ENCODE measurements at regions not wholly inside any gene's neighbourhood (a gene's known extent, or its start where the extent isn't known, plus 50 kb on each side); places are given as distances from the start of the nearest gene placed in this dataset.

DNA sequence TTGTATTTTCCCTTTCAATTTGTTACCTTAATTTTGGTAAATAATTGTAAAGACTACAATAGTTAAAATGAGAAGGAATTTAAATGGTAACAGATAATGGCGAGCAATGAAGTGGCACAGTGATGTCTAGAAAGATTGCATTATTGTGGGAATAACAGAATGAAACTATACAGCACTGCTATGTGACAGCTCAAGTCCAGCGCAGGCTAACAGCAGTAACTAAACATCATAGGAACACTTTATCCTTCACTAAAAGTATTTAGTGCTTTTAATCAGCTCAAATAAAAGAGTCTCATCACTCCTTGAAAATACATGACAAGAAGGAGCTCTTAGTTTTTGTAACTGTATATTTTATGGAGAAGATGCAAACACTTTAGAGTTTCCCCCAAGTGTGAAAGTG, 190.8 kb downstream of the TENT5A start:
- Histone ChIP-seq H3K27ac (peak overlapping the region; percentile 70), H3K9me2 (replicated peaks; ENCODE audit: insufficient read depth) (no peaks in the 10 kb centered on the region), H4K20me1 (ENCODE audit: insufficient read depth, poor library complexity, severe bottlenecking) (no peaks in the 10 kb centered on the region), H3K79me2 (no peaks in the 10 kb centered on the region), H2AFZ (no peak overlapping the region), H3K36me3 (replicated peaks; ENCODE audit: insufficient read depth, low read depth) (no peaks in the 10 kb centered on the region), H3K9me3 (ENCODE audit: low read depth) (no peaks in the 10 kb centered on the region), H3K4me3 (no peak overlapping the region), H3K4me1 (ENCODE audit: insufficient read depth) (peaks cover 10% of the 10 kb centered on the region), H3K27me3 (no peaks in the 10 kb centered on the region), H3K4me2 (peak overlapping the region; percentile 65)
- TF ChIP-seq, protein P1, sequence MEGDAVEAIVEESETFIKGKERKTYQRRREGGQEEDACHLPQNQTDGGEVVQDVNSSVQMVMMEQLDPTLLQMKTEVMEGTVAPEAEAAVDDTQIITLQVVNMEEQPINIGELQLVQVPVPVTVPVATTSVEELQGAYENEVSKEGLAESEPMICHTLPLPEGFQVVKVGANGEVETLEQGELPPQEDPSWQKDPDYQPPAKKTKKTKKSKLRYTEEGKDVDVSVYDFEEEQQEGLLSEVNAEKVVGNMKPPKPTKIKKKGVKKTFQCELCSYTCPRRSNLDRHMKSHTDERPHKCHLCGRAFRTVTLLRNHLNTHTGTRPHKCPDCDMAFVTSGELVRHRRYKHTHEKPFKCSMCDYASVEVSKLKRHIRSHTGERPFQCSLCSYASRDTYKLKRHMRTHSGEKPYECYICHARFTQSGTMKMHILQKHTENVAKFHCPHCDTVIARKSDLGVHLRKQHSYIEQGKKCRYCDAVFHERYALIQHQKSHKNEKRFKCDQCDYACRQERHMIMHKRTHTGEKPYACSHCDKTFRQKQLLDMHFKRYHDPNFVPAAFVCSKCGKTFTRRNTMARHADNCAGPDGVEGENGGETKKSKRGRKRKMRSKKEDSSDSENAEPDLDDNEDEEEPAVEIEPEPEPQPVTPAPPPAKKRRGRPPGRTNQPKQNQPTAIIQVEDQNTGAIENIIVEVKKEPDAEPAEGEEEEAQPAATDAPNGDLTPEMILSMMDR (IDR thresholded peaks at IDR 0.05; ENCODE audit: poor library complexity), result no peak
- TF ChIP-seq EZH2phosphoT487 (IDR thresholded peaks at IDR 0.05; ENCODE audit: low read depth, severe bottlenecking, unreplicated experiment), result no peak
- no peak for DNase-seq (ENCODE audit: low spot score)
- 42% methylated on average over 2 of the region's 2 CpGs for WGBS (ENCODE audit: low lambda C conversion rate, missing lambda C conversion rate)

DNA sequence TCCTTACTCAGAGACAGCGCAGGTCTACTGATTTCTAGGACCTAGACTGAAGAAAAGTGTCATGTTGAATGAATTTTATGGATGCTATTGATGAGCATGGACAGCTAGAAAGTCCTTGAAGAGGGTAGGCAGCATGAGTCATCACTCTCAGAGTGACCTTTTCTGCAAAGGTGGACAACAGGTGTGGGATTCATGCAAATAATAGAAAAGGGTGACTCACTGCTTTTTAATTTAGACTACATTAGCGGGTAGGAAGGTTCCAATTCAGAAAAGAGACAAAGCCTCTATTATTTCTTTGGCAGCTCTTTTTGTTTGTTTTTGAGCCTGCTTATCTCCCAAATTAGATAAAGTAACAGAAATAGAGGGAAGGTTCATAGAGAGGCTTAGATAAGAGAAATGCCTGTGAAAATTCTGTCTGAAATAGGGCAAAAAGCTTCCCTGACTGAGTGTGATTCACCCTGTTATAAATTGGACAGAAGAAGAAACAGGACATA, 191.4 kb downstream of the TENT5A start:
- no peaks in the 10 kb centered on the region for H4K20me1 ChIP-seq (ENCODE audit: insufficient read depth, poor library complexity, severe bottlenecking)
- H3K27me3 ChIP-seq, result no peaks in the 10 kb centered on the region
- peak; percentile 41 for DNase-seq (ENCODE audit: low spot score)
- no peak overlapping the region for H3K4me3 ChIP-seq
- no peaks in the 10 kb centered on the region for H3K9me2 ChIP-seq (replicated peaks; ENCODE audit: insufficient read depth)
- no peaks in the 10 kb centered on the region for H3K79me2 ChIP-seq
- peak overlapping the region; percentile 70 for H3K27ac ChIP-seq
- no peak overlapping the region for H2AFZ ChIP-seq
- H3K36me3 ChIP-seq (replicated peaks; ENCODE audit: insufficient read depth, low read depth), result no peaks in the 10 kb centered on the region
- H3K9me3 ChIP-seq (ENCODE audit: low read depth), result no peaks in the 10 kb centered on the region
- H3K4me2 ChIP-seq, result peak overlapping the region; percentile 65
- H3K4me1 ChIP-seq (ENCODE audit: insufficient read depth), result peaks cover 10% of the 10 kb centered on the region
- TF ChIP-seq EZH2 (IDR thresholded peaks at IDR 0.05; ENCODE audit: borderline replicate concordance) (no peak), EZH2phosphoT487 (IDR thresholded peaks at IDR 0.05; ENCODE audit: low read depth, severe bottlenecking, unreplicated experiment) (no peak)
- TF ChIP-seq, protein P1 (IDR thresholded peaks at IDR 0.05; ENCODE audit: poor library complexity), result no peak
- WGBS (ENCODE audit: low lambda C conversion rate, missing lambda C conversion rate), result 57% methylated on average over 2 of the region's 2 CpGs

DNA sequence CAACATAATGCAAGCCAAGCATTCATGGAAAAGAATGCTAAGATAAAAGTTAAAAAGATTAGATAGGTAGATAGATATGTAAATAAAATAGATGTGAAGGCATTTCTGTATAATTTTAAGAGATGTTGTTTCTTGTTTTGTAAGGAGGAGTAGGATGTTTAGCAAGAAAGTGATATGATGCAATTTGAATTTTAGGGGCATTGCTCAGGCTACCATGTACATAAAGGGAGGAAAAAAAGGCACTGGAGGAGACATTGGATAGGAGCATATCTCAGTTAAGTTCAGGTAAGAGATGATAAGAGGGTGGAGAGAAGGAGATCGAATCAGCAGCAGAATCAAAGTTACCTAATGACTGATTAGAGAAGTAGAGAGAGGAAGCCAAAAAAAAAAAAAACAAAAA, 194.7 kb downstream of the TENT5A start:
- TF ChIP-seq EZH2phosphoT487 (IDR thresholded peaks at IDR 0.05; ENCODE audit: low read depth, severe bottlenecking, unreplicated experiment) (no peak), EZH2 (IDR thresholded peaks at IDR 0.05; ENCODE audit: borderline replicate concordance) (no peak)
- TF ChIP-seq, protein P1 (IDR thresholded peaks at IDR 0.05; ENCODE audit: poor library complexity), result no peak

DNA sequence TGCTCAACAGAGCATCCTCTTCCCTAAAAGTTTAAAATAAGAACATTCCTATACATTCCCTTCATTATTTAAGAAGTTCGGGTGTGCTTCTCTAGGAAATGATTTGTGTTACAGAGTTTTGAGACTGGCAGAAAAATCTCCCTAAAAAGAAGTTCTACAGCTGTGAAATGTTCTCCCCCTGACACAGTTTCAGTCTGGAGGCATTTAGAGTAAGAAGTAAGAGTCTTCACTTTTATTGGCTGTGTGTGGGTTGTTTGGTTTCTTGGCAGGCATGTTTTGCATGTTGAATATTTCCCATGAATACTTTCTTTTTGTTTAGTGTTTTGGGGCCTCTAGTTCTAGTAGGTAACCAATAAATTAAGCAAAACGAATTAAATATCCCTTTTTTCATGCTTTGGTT, 195.9 kb downstream of the TENT5A start:
- H2AFZ ChIP-seq, result no peak overlapping the region

More for the DNA sequence above, 194.7 kb downstream of the TENT5A start:
- Histone ChIP-seq H3K27ac (no peak overlapping the region), H3K36me3 (replicated peaks; ENCODE audit: insufficient read depth, low read depth) (no peaks in the 10 kb centered on the region), H3K4me3 (no peak overlapping the region), H3K4me2 (no peak overlapping the region), H4K20me1 (ENCODE audit: insufficient read depth, poor library complexity, severe bottlenecking) (no peaks in the 10 kb centered on the region), H3K9me3 (ENCODE audit: low read depth) (no peaks in the 10 kb centered on the region), H3K9me2 (replicated peaks; ENCODE audit: insufficient read depth) (no peaks in the 10 kb centered on the region), H3K4me1 (ENCODE audit: insufficient read depth) (peaks cover 5% of the 10 kb centered on the region), H3K27me3 (no peaks in the 10 kb centered on the region), H3K79me2 (no peaks in the 10 kb centered on the region), H2AFZ (no peak overlapping the region)
- DNase-seq (ENCODE audit: low spot score), result no peak
- 95% methylated on average over 1 of the region's 1 CpG for WGBS (ENCODE audit: low lambda C conversion rate, missing lambda C conversion rate)

More for the DNA sequence above, 195.9 kb downstream of the TENT5A start:
- H3K9me2 ChIP-seq (replicated peaks; ENCODE audit: insufficient read depth), result no peaks in the 10 kb centered on the region
- no peak overlapping the region for H3K4me3 ChIP-seq
- H3K4me2 ChIP-seq, result peak overlapping the region; percentile 6
- H3K9me3 ChIP-seq (ENCODE audit: low read depth), result no peaks in the 10 kb centered on the region
- H4K20me1 ChIP-seq (ENCODE audit: insufficient read depth, poor library complexity, severe bottlenecking), result no peaks in the 10 kb centered on the region
- 42% methylated on average over 2 of the region's 2 CpGs for WGBS (ENCODE audit: low lambda C conversion rate, missing lambda C conversion rate)
- no peaks in the 10 kb centered on the region for H3K4me1 ChIP-seq (ENCODE audit: insufficient read depth)
- DNase-seq (ENCODE audit: low spot score), result no peak
- peak overlapping the region; percentile 25 for H3K27ac ChIP-seq
- no peaks in the 10 kb centered on the region for H3K36me3 ChIP-seq (replicated peaks; ENCODE audit: insufficient read depth, low read depth)
- TF ChIP-seq EZH2 (IDR thresholded peaks at IDR 0.05; ENCODE audit: borderline replicate concordance) (no peak), EZH2phosphoT487 (IDR thresholded peaks at IDR 0.05; ENCODE audit: low read depth, severe bottlenecking, unreplicated experiment) (no peak)
- TF ChIP-seq, protein P1 (IDR thresholded peaks at IDR 0.05; ENCODE audit: poor library complexity), result no peak
- H3K27me3 ChIP-seq, result no peaks in the 10 kb centered on the region
- no peaks in the 10 kb centered on the region for H3K79me2 ChIP-seq

Data from hepatocyte (in vitro differentiated cells).